IMR-90 (cell line): ENCODE measurements at regions not wholly inside any gene's neighbourhood (a gene's known extent, or its start where the extent isn't known, plus 50 kb on each side); places are given as distances from the start of the nearest gene placed in this dataset.

Source experiments
- ATAC-seq: fragments of 200-7000 bp; cut with Tn5 transposase; 2 replicates; pipeline ENCODE4 v1.9.1; 2020; ENCODE audit warnings: low read depth, mild to moderate bottlenecking, moderate library complexity
- BruUV-seq: library from RNA; stranded (reverse); fragments of 400-500 nt; replicated peaks from 2 replicates; lab custom pipeline; 2021; lab: Mats Ljungman, UMichigan
- CTCF ChIA-PET: fragments of 300-600 bp; formaldehyde crosslinking; extraction: SDS; loops from one replicate; lab custom pipeline; 2021; ENCODE audit warnings: antibody characterized with exemption; lab: Yijun Ruan, JAX
- POLR2A ChIA-PET: fragments of 300-600 bp; sonication (Branson Sonifier 250); formaldehyde crosslinking; loops from one replicate; lab custom pipeline; 2022; ENCODE audit warnings: antibody characterized with exemption; ENCODE audit not compliant: unreplicated experiment; lab: Charles Lee
- DNase-seq: peaks from one replicate; pipeline ENCODE4 v3.0.0; 2013
- H2AFZ ChIP-seq: replicated peaks from 2 replicates; pipeline ENCODE3; 2013; ENCODE audit warnings: low read length, mild to moderate bottlenecking; ENCODE audit not compliant: poor library complexity
- H2AK5ac ChIP-seq: 2 replicates; pipeline ENCODE4 v1.6.1; 2013; ENCODE audit warnings: low read depth, low read length, inconsistent platforms
- H2AK9ac ChIP-seq: replicated peaks from 2 replicates; pipeline ENCODE3; 2013; ENCODE audit warnings: mild to moderate bottlenecking, low read depth, low read length, moderate library complexity; ENCODE audit not compliant: poor library complexity
- H2BK120ac ChIP-seq: 2 replicates; pipeline ENCODE4 v1.6.1; 2013; ENCODE audit warnings: low read depth, low read length, inconsistent platforms
- H2BK15ac ChIP-seq: 3 replicates; pipeline ENCODE4 v1.6.1; 2013; ENCODE audit warnings: low read depth, low read length, inconsistent platforms
- H2BK20ac ChIP-seq: 2 replicates; pipeline ENCODE4 v1.6.1; 2013; ENCODE audit warnings: low read depth, mild to moderate bottlenecking, inconsistent platforms, low read length, moderate library complexity
- H2BK5ac ChIP-seq: 2 replicates; pipeline ENCODE4 v1.6.1; 2013; ENCODE audit warnings: mild to moderate bottlenecking, low read depth, low read length, inconsistent platforms; ENCODE audit not compliant: poor library complexity, severe bottlenecking
- H3K14ac ChIP-seq: replicated peaks from 2 replicates; pipeline ENCODE4 v1.6.1; 2013; ENCODE audit warnings: low read depth, low read length, inconsistent platforms
- H3K18ac ChIP-seq: 2 replicates; pipeline ENCODE4 v1.6.1; 2013; ENCODE audit warnings: low read depth, low read length, control low read depth
- H3K23ac ChIP-seq: 2 replicates; pipeline ENCODE4 v1.6.1; 2013; ENCODE audit warnings: low read depth, low read length, inconsistent platforms
- H3K27ac ChIP-seq: 2 replicates; pipeline ENCODE4 v1.5.1; 2013; ENCODE audit warnings: mild to moderate bottlenecking, control low read depth, low read length; ENCODE audit not compliant: insufficient read depth
- H3K27me3 ChIP-seq: 2 replicates; pipeline ENCODE4 v1.6.1; 2013; ENCODE audit warnings: low read length; ENCODE audit not compliant: control insufficient read depth, insufficient read depth
- H3K36me3 ChIP-seq: 2 replicates; pipeline ENCODE4 v1.6.1; 2013; ENCODE audit warnings: low read length, mixed read lengths; ENCODE audit not compliant: control insufficient read depth, insufficient read depth
- H3K4ac ChIP-seq: 2 replicates; pipeline ENCODE4 v1.6.1; 2013; ENCODE audit warnings: low read depth, low read length, inconsistent platforms
- H3K4me1 ChIP-seq: 2 replicates; pipeline ENCODE4 v1.6.1; 2013; ENCODE audit warnings: low read length, mixed read lengths; ENCODE audit not compliant: control insufficient read depth, insufficient read depth
- H3K4me2 ChIP-seq: 2 replicates; pipeline ENCODE4 v1.6.1; 2013; ENCODE audit warnings: low read depth, mild to moderate bottlenecking, control low read depth, low read length, moderate library complexity
- H3K4me3 ChIP-seq: 2 replicates; pipeline ENCODE4 v1.5.1; 2013; ENCODE audit warnings: low read depth, mild to moderate bottlenecking, control low read depth, low read length, moderate library complexity; ENCODE audit not compliant: insufficient read depth
- H3K56ac ChIP-seq: 2 replicates; pipeline ENCODE4 v1.6.1; 2013; ENCODE audit warnings: low read length, inconsistent platforms; ENCODE audit not compliant: insufficient read depth; ENCODE audit errors: extremely low read depth
- H3K79me1 ChIP-seq, 2 experiments: 2 replicates each; pipeline ENCODE4 v1.6.1; 2013; ENCODE audit warnings: low read length in 2 of 2, inconsistent platforms in 1 of 2, low read depth in 1 of 2
- H3K9ac ChIP-seq: 2 replicates; pipeline ENCODE4 v1.6.1; 2013; ENCODE audit warnings: low read depth, low read length, control low read depth
- H3K9me1 ChIP-seq: 2 replicates; pipeline ENCODE4 v1.6.1; 2013; ENCODE audit warnings: low read length, inconsistent platforms; ENCODE audit not compliant: insufficient read depth
- H3K9me3 ChIP-seq: 2 replicates; pipeline ENCODE4 v1.6.1; 2013; ENCODE audit warnings: low read length; ENCODE audit not compliant: control insufficient read depth, insufficient read depth
- H4K20me1 ChIP-seq: 2 replicates; pipeline ENCODE4 v1.6.1; 2013; ENCODE audit warnings: low read length, inconsistent platforms; ENCODE audit not compliant: insufficient read depth
- H4K5ac ChIP-seq: 2 replicates; pipeline ENCODE4 v1.6.1; 2013; ENCODE audit warnings: mild to moderate bottlenecking, low read depth, low read length, control low read depth
- H4K8ac ChIP-seq, 2 experiments: 2 replicates each; pipeline ENCODE4 v1.6.1; 2013; ENCODE audit warnings: low read depth in 2 of 2, low read length in 2 of 2, control low read depth in 1 of 2, inconsistent platforms in 1 of 2
- H4K91ac ChIP-seq: 2 replicates; pipeline ENCODE4 v1.6.1; 2013; ENCODE audit warnings: low read depth, low read length, inconsistent platforms; ENCODE audit not compliant: insufficient read depth
- MAFK ChIP-seq: IDR thresholded peaks from 2 replicates; pipeline ENCODE4 v1.6.1; 2012; ENCODE audit warnings: low read depth, low read length, improper control_type of control experiment
- NFE2L2 ChIP-seq: fragments of 150-350 bp; IDR thresholded peaks from 2 replicates; pipeline ENCODE4 v1.6.1; 2016; ENCODE audit warnings: low read depth, mild to moderate bottlenecking, low read length
- RFX5 ChIP-seq: IDR thresholded peaks from 2 replicates; pipeline ENCODE4 v1.8.0; 2012; ENCODE audit warnings: low read depth, mild to moderate bottlenecking, low read length, moderate library complexity
- WGBS, 2 experiments: methylation state at CpG; one replicate each; pipeline versions ENCODE4 v1.1.5 to v1.1.7; 2013; ENCODE audit warnings: missing lambda C conversion rate in 2 of 2; ENCODE audit not compliant: insufficient read length in 1 of 2; ENCODE audit errors: extremely low coverage in 2 of 2; 5-methylcytosine and 5-hydroxymethylcytosine counted together
- dilution Hi-C: fragments of 300-500 bp; cut with HindIII; formaldehyde crosslinking; loops from one replicate; pipeline ENCODE4 v1.14.3; 2018; ENCODE audit warnings: low sequenced_read_pairs; ENCODE audit not compliant: unreplicated experiment
- in situ Hi-C: fragments of 300-500 bp; cut with MboI; formaldehyde crosslinking; loops from 3 replicates; pipeline ENCODE4 v1.14.3; 2019; ENCODE audit warnings: low sequenced_read_pairs, inconsistent platforms, mixed read lengths
- intact Hi-C: fragments of 100-400 bp; cut with micrococcal nuclease; formaldehyde crosslinking; loops from 2 replicates; pipeline ENCODE4 v1.10.0; 2022

DNA sequence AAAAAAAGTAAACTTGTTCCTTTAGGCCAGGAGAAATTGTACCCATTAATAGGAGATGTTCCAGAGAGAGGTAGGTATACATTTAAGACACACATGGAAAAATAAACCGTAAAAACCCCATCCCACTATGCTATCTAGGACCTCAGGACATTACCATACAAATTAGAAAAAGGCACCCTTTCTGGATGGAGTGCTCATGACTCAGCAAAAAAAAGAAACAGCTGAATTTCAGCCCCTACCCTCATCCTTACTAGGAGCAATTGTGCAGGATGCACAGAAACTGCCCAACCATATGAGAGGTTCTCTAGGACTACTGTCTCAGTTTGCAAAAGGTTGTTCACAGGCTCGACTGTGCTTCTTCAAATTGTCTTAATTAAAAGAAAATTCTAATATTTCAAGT lies 368.2 kb downstream of the HINT1 start:
- Histone ChIP-seq H3K36me3 (no peaks in the 10 kb centered on the region), H3K9ac (no peak overlapping the region), H3K23ac (no peak overlapping the region), H3K14ac (no peak overlapping the region), H3K9me1 (no peaks in the 10 kb centered on the region), H3K79me1 (no peaks in the 10 kb centered on the region), H2BK5ac (no peak overlapping the region), H4K8ac (no peak overlapping the region), H3K27me3 (no peaks in the 10 kb centered on the region), H2BK15ac (no peak overlapping the region), H2BK120ac (no peak overlapping the region), H3K27ac (no peak overlapping the region), H2AFZ (no peak overlapping the region), H4K5ac (no peak overlapping the region), H3K18ac (no peak overlapping the region), H2AK5ac (no peak overlapping the region), H3K56ac (no peak overlapping the region), H2AK9ac (no peak overlapping the region), H2BK20ac (no peak overlapping the region), H4K91ac (no peak overlapping the region), H3K4ac (no peak overlapping the region), H3K4me3 (no peak overlapping the region), H3K9me3 (peaks cover 2% of the 10 kb centered on the region; the same call in 1 of the 2 replicates), H3K4me2 (no peak overlapping the region), H3K4me1 (no peaks in the 10 kb centered on the region), H4K20me1 (no peaks in the 10 kb centered on the region)
- BruUV-seq = no TSS peak
- POLR2A ChIA-PET = no interaction called here
- no peak for TF ChIP-seq RFX5
- TF ChIP-seq MAFK = peak; percentile 74
- TF ChIP-seq NFE2L2 = peak; percentile 85
- no peak for ATAC-seq
- in situ Hi-C loops = no loop called here
- dilution Hi-C loops = no loop called here
- CTCF ChIA-PET = no interaction called here
- intact Hi-C loops = no loop called here
- WGBS, 2 experiments = no CpG with 5 or more reads among the region's 2 CpGs
- DNase-seq = no peak
